HG03432 (cell line): ENCODE measurements at regions not wholly inside any gene's neighbourhood (a gene's known extent, or its start where the extent isn't known, plus 50 kb on each side); places are given as distances from the start of the nearest gene placed in this dataset.

Experiments used
- ATAC-seq: cut with Tn5 transposase; IDR thresholded peaks from one replicate; pipeline ENCODE4 v1.9.1; 2021; ENCODE audit warnings: mild to moderate bottlenecking, moderate library complexity; ENCODE audit not compliant: unreplicated experiment

- ATAC-seq: no peak
Measured at GRCh38 chr14:101169267-101169666, 265.7 kb upstream of the RTL1 start.

DNA sequence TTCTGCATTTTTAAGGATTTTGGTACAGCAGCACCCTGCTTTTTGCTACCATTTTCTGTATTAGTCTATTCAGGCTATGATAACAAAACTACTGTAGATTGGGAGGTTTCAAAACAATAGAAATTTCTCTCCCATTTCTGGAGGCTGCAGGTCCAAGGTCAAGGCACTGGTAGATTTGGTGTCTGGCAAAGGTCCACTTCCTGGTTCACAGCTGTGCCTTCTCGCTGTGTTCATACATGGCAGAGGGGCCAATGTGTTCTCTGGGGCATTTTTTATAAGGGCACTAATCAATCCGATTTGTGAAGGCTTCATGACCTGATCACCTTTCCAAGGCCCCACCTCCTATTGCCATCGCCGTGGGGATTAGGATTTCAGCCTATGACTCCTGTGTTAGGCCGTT is 268.1 kb upstream of the RTL1 start:
- ATAC-seq: no peak

GRCh38 chr14:101173698-101174521 is 270.4 kb upstream of the RTL1 start:
- ATAC-seq: no peak

DNA sequence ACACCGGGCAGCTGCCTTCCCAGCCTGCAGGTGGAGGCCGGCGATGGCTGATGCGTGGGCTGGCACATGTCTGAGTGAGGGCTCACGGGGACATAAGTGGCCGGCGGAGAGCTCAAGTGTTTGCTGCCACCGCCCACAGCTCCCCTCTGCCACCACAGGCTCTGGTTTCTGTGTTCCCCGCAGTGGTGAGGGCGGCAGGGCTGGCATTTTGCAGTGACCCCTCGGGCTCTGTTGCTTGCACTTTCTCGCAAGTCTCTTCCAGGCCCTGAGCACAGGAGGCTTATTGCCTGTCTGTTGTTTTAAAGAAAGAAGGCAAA is 271.0 kb upstream of the RTL1 start:
- no peak for ATAC-seq

- no peak for ATAC-seq
Measured at GRCh38 chr14:101174980-101175606, 271.6 kb upstream of the RTL1 start.

DNA sequence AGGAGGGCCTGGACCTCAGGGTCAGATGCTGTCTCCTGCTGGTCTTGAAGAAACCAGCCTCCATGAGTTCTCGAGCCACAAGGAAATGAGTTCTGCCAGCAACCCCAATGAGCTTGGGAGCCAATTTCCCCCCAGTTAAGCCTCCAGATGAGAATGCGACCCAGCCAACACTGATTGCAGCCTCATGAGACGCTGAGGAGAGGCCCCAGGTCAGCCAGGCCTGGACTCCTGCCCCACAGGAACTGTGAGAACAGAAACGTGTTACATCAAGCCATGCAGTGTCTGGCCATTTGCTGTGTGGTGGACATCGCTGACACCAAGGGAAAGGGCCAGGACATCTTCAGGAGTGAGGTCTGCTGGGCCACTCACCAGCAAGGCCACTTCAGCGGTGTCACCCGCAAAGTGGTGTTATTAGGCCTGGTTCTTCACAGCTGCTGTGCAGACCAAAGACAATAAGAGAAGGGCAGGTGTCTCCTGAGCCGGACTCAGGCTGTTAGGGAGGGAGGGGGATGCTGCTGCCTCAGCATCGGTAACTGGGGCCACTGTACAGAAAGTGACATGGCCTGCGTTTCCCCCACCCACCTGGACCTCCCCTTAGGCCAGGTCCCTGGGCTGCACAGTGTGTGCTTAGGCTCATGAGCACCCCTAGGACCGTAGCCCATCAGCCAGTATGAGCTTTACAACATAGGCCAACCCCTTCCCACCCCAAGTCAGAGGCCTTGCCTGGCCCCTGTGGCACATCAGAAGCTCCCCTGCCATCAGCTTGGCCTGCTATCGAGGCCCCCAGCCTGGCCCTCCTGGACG is 272.4 kb upstream of the RTL1 start:
- ATAC-seq: no peak

DNA sequence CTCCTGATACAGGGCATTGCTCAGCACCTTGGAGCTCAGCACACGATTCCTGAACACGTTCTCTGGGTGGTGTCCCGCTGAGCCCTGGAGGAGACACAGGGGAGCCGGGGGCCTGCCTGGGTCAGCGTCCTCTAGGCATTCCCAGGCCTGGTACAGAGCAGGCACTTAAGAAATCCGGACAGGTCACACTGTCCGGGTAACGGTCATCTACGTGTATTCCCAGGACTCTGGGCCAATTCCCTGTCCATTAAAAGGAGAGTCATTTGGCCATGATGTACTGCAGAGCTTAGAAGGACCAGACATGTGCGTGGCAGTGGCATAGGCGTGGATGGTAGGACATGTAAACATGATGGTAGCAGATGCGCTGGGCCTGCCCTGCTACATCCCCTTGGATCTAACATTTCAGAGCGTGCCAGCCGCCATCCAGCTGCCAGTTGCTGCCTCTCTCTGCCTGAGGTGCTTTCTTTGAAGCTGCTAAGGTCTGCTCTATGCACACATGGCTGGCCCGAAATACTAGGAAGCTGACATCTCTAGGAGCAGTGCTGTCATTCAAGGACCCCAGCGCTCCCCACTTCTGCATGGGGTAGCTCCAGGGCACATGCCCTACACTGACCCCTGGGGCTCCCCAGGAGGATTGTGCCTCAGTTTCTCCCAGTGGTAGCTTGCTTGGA is 273.1 kb upstream of the RTL1 start:
- no peak for ATAC-seq

DNA sequence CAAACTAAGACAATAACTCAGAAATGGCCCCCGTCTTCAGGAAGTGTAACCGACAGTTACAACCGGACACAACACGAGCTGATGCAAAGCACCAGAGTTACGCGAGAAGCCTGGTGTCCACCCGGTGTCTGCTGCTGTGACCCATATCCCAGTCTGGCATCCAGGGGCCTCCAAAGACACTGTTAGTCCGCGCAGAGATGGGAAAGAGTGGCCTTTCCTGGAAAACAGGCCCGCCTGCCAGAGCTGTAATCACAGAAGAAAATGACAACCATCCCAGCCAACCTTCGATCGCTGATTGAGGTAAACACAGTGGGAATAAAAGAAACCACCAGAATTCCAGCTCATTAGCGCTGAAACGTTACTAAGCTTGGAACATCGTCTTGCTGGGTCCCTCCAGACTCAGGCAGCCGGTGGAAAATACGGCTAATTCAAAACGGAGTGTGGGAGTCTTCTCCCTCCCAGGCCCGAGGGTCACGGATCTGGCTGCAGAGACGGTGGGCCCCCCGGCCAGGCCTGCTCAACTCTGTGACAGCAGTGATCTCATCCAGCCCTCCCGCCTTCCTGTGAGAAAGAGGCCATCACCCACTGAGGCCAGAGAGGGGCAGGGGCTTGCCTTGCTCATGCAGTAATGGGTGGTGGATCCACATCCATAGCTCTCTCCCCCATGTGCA is 273.9 kb upstream of the RTL1 start:
- ATAC-seq: no peak

- no peak for ATAC-seq
Measured at GRCh38 chr14:101178184-101179072, 274.9 kb upstream of the RTL1 start.

GRCh38 chr14:101179691-101180211 is 276.2 kb upstream of the RTL1 start:
- no peak for ATAC-seq

GRCh38 chr14:101181446-101182313 is 278.2 kb upstream of the RTL1 start:
- no peak for ATAC-seq

DNA sequence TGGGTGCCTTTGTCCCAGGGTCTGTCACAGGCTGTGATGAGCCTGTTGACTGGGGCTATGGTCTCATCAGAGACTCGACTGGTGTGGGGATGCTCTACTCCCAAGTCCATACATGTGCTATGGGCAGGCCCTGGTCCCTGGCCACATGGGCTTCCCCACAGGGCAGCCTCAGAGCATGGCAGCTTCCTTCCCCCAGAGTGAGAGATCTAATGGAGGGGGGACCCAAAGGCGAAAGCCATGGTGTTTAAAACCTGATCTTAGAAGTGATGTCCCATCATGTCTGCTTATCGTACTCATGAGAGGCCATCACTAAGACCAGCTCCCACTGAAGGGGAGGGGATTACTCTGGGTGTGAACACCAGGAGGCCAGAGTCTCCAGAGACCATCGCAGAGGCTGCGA is 279.0 kb upstream of the RTL1 start:
- ATAC-seq: no peak

DNA sequence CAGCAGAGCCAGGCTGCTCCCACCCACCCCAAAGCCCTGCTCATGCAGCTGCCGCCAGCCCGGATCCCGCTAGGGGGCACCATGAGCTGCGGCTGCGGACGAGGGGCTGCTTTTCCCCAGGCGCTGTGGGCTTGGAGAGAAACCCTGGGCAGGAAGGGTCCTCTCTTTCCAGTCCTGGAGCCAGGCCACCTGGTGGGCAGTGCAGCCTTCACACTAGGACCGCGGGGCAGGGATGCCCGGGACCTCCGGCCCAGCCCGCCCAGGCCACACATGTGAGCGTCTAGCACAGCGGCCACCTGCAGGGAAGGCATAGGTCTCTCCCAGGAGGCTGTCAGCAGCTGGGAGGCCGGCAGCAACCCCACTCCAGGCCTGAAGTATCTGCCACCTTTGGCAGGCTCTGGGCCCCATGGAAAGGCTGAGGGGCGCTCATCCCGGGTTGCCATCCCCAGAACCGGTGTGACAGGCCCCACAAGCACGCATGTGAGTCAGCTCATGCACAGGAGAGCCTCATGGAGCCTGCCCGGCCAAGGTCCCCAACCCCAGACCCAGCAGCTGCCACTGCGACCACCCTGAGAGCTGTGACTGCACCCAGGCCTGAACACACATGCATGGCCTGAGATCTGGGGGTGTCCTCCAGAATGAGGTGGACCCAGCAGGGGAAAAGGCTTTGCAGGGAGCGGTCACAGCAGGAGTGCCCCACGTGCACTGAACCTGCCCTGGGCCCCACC is 280.0 kb upstream of the RTL1 start:
- no peak for ATAC-seq

DNA sequence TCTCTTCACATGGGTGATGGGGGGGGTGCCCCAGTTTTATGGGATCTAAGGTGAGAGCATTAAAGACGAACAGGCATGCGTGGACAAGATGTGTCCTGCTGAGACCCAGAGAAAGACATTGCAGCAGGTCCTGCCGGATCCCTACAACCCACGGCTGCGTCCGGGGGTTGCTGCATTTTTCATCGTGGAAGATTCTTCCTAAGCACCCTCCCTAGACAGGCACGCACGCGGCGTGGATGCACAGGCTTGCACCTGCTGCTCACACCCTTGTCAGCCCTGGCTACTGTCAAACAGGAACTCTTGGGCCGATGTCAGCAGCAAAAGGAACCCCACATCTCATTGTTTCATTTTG is 280.6 kb upstream of the RTL1 start:
- ATAC-seq: no peak

GRCh38 chr14:101184572-101184971 is 281.1 kb upstream of the RTL1 start:
- no peak for ATAC-seq

DNA sequence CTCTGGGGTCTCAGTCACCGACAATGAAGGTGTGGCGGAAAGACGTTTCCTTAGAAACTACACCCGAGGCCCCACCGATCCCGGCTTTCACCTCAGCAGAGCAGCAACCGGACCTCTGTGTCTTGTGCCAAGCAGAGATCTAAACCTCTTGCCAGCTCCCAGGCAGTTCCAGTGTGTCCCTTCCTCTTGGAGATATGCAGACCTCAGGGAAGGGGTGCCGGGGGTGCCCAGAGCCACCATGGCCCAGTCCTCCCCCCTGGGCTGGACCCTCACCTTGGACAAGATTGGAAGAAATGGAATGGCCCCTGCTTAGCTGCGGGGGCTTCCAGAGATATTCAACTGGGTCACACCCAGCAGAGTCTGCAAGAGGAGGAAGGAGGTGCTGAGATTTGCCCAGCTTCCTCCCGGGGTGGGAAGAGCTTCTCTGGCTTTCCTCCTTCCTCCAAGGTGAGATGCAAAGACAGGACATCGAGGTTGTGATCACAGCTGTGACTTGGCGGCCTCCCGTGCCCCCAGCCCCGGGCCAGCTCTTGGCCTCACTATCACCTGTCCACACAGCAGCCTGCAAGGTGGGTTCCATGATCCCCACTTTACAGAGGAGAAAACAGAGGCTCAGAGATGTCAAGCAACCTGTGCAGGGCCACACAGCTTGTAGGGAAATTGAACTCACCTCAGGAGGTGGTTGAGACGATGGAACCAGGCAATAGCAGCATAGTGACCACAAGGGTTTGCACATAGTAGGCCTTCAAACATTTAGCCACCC is 281.7 kb upstream of the RTL1 start:
- ATAC-seq: no peak

DNA sequence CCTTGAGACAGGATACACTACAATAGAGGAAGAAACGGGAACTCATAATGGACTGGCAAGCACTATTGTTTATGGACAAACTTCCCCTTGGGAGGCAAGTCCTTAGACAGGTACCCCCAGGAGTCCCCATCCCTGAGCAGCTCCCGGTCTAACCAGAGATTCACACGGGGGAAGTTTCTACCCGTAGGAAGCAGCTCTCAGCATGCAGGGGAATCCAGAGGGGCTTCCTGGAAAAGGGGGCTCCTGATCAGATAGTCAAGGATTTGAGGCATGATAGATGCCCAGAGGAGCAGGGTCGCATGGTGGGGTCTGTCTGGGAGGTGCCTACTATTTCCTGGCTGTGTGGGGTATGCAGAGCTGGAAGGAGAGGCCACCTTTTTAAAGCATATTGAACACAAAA is 282.4 kb upstream of the RTL1 start:
- no peak for ATAC-seq
